ENCODE measurements at regions not wholly inside any gene's neighbourhood (a gene's known extent, or its start where the extent isn't known, plus 50 kb on each side); places are given as distances from the start of the nearest gene placed in this dataset.

GRCh38 chr13:99866781-99867180 is 104.8 kb downstream of the ZIC5 start:
- peaks cover 23% of the 10 kb centered on the region for H3K4me1 Mint-ChIP-seq
- peaks cover 76% of the 10 kb centered on the region for H3K27me3 Mint-ChIP-seq (ENCODE audit: low read depth)
- no peak overlapping the region for H3K4me3 Mint-ChIP-seq
- TF ChIP-seq CTCF (conservative IDR thresholded peaks at IDR 0.05) = no peak
- DNase-seq (ENCODE audit: low read depth, low spot score) = no peak
- no peak overlapping the region for H3K27ac Mint-ChIP-seq (ENCODE audit: unreplicated experiment)
- H3K36me3 Mint-ChIP-seq (ENCODE audit: low read depth) = peaks cover 2% of the 10 kb centered on the region
- no peaks in the 10 kb centered on the region for H3K9me3 Mint-ChIP-seq

- DNase-seq (ENCODE audit: low read depth, low spot score) = no peak
- no peak overlapping the region for H3K27ac Mint-ChIP-seq (ENCODE audit: unreplicated experiment)
- H3K36me3 Mint-ChIP-seq (ENCODE audit: low read depth) = peaks cover 2% of the 10 kb centered on the region
- H3K4me3 Mint-ChIP-seq = no peak overlapping the region
- no peak for TF ChIP-seq CTCF (conservative IDR thresholded peaks at IDR 0.05)
- no peaks in the 10 kb centered on the region for H3K9me3 Mint-ChIP-seq
- peaks cover 76% of the 10 kb centered on the region for H3K27me3 Mint-ChIP-seq (ENCODE audit: low read depth)
- H3K4me1 Mint-ChIP-seq = peaks cover 36% of the 10 kb centered on the region
These were observed 106.1 kb downstream of the ZIC5 start for GRCh38 chr13:99865420-99865930.

GRCh38 chr13:99864627-99864990 is 107.0 kb downstream of the ZIC5 start:
- H3K4me3 Mint-ChIP-seq = no peak overlapping the region
- peaks cover 80% of the 10 kb centered on the region for H3K27me3 Mint-ChIP-seq (ENCODE audit: low read depth)
- H3K36me3 Mint-ChIP-seq (ENCODE audit: low read depth) = peaks cover 2% of the 10 kb centered on the region
- H3K9me3 Mint-ChIP-seq = no peaks in the 10 kb centered on the region
- DNase-seq (ENCODE audit: low read depth, low spot score) = no peak
- no peak for TF ChIP-seq CTCF (conservative IDR thresholded peaks at IDR 0.05)
- peaks cover 43% of the 10 kb centered on the region for H3K4me1 Mint-ChIP-seq
- H3K27ac Mint-ChIP-seq (ENCODE audit: unreplicated experiment) = no peak overlapping the region

- no peak for TF ChIP-seq CTCF (conservative IDR thresholded peaks at IDR 0.05)
- H3K36me3 Mint-ChIP-seq (ENCODE audit: low read depth) = peaks cover 2% of the 10 kb centered on the region
- peaks cover 49% of the 10 kb centered on the region for H3K4me1 Mint-ChIP-seq
- no peaks in the 10 kb centered on the region for H3K9me3 Mint-ChIP-seq
- no peak for DNase-seq (ENCODE audit: low read depth, low spot score)
- no peak overlapping the region for H3K4me3 Mint-ChIP-seq
- no peak overlapping the region for H3K27ac Mint-ChIP-seq (ENCODE audit: unreplicated experiment)
- peaks cover 84% of the 10 kb centered on the region for H3K27me3 Mint-ChIP-seq (ENCODE audit: low read depth)
These were observed 107.6 kb downstream of the ZIC5 start for GRCh38 chr13:99863789-99864626.

GRCh38 chr13:99862244-99862643 is 109.3 kb downstream of the ZIC5 start:
- H3K4me1 Mint-ChIP-seq = peaks cover 60% of the 10 kb centered on the region
- no peak overlapping the region for H3K27ac Mint-ChIP-seq (ENCODE audit: unreplicated experiment)
- no peaks in the 10 kb centered on the region for H3K9me3 Mint-ChIP-seq
- DNase-seq (ENCODE audit: low read depth, low spot score) = no peak
- H3K27me3 Mint-ChIP-seq (ENCODE audit: low read depth) = peaks cover 89% of the 10 kb centered on the region
- no peak for TF ChIP-seq CTCF (conservative IDR thresholded peaks at IDR 0.05)
- H3K4me3 Mint-ChIP-seq = no peak overlapping the region
- peaks cover 2% of the 10 kb centered on the region for H3K36me3 Mint-ChIP-seq (ENCODE audit: low read depth)
